Liver (tissue), 3 donors: ENCODE measurements at regions not wholly inside any gene's neighbourhood (a gene's known extent, or its start where the extent isn't known, plus 50 kb on each side); places are given as distances from the start of the nearest gene placed in this dataset.

ENCODE experiments used
- ATF3 ChIP-seq: IDR thresholded peaks from 2 replicates; pipeline ENCODE4 v1.6.1; 2016; ENCODE audit warnings: antibody characterized with exemption
- JUND ChIP-seq, 2 donors: IDR thresholded peaks; 2 replicates each; pipeline ENCODE4 v1.6.1; 2016; ENCODE audit warnings: antibody characterized with exemption in 2 of 2
- YY1 ChIP-seq: IDR thresholded peaks from 2 replicates; pipeline ENCODE4 v1.6.1; 2016; ENCODE audit warnings: antibody characterized with exemption, mild to moderate bottlenecking
- TF ChIP-seq, protein P1 (sequence below): fragments of 150-350 bp; IDR thresholded peaks from 2 replicates; pipeline ENCODE4 v1.5.1; 2017; ENCODE audit warnings: improper control_type of control experiment, low read depth, low read length; ENCODE audit not compliant: missing input control
- donor health status: healthy.
- donor health status: healthy.

GRCh38 chrX:69216911-69217310, 51.7 kb upstream of the PJA1 start:
- TF ChIP-seq, protein P1, sequence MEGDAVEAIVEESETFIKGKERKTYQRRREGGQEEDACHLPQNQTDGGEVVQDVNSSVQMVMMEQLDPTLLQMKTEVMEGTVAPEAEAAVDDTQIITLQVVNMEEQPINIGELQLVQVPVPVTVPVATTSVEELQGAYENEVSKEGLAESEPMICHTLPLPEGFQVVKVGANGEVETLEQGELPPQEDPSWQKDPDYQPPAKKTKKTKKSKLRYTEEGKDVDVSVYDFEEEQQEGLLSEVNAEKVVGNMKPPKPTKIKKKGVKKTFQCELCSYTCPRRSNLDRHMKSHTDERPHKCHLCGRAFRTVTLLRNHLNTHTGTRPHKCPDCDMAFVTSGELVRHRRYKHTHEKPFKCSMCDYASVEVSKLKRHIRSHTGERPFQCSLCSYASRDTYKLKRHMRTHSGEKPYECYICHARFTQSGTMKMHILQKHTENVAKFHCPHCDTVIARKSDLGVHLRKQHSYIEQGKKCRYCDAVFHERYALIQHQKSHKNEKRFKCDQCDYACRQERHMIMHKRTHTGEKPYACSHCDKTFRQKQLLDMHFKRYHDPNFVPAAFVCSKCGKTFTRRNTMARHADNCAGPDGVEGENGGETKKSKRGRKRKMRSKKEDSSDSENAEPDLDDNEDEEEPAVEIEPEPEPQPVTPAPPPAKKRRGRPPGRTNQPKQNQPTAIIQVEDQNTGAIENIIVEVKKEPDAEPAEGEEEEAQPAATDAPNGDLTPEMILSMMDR: no peak
- no peak for TF ChIP-seq JUND (IDR thresholded peaks at IDR 0.05)
- TF ChIP-seq YY1: no peak
- TF ChIP-seq ATF3: no peak
